ENCODE measurements at regions not wholly inside any gene's neighbourhood (a gene's known extent, or its start where the extent isn't known, plus 50 kb on each side); places are given as distances from the start of the nearest gene placed in this dataset.

- no peak overlapping the region for H3K4me3 ChIP-seq
- no peaks in the 10 kb centered on the region for H3K36me3 ChIP-seq
- TF ChIP-seq CTCF (IDR thresholded peaks at IDR 0.05) = no peak
- ATAC-seq (no peak), DNase-seq (no peak)
- H3K27me3 ChIP-seq = no peaks in the 10 kb centered on the region
- no peaks in the 10 kb centered on the region for H3K4me1 ChIP-seq
- H3K27ac ChIP-seq = no peak overlapping the region
- H3K9me3 ChIP-seq = no peaks in the 10 kb centered on the region
- intact Hi-C loops (cut with DNase I) = no loop called here
These were observed 54.2 kb upstream of the KAZN start for GRCh38 chr1:14544319-14544718.

- ATAC-seq (no peak), DNase-seq (no peak)
- intact Hi-C loops (cut with DNase I) = no loop called here
- Histone ChIP-seq H3K27ac (no peak overlapping the region), H3K27me3 (no peaks in the 10 kb centered on the region), H3K4me1 (no peaks in the 10 kb centered on the region), H3K9me3 (no peaks in the 10 kb centered on the region), H3K4me3 (no peak overlapping the region), H3K36me3 (no peaks in the 10 kb centered on the region)
- TF ChIP-seq CTCF (IDR thresholded peaks at IDR 0.05) = no peak
These were observed 53.0 kb upstream of the KAZN start for GRCh38 chr1:14545422-14546025.

GRCh38 chr1:14546416-14546815, 52.1 kb upstream of the KAZN start:
- no peaks in the 10 kb centered on the region for H3K4me1 ChIP-seq
- H3K27me3 ChIP-seq = no peaks in the 10 kb centered on the region
- ATAC-seq = no peak
- DNase-seq = no peak
- H3K4me3 ChIP-seq = no peak overlapping the region
- TF ChIP-seq CTCF (IDR thresholded peaks at IDR 0.05) = no peak
- intact Hi-C loops (cut with DNase I) = no loop called here
- no peaks in the 10 kb centered on the region for H3K9me3 ChIP-seq
- no peak overlapping the region for H3K27ac ChIP-seq
- H3K36me3 ChIP-seq = no peaks in the 10 kb centered on the region

All from upper lobe of right lung (tissue), 1 donor.